ENCODE measurements at regions not wholly inside any gene's neighbourhood (a gene's known extent, or its start where the extent isn't known, plus 50 kb on each side); places are given as distances from the start of the nearest gene placed in this dataset.
"Not testable (repeated sequence)": the region's sequence is repeated elsewhere in the genome, so short reads cannot be mapped to it uniquely, and the experiment has no call there.

DNA sequence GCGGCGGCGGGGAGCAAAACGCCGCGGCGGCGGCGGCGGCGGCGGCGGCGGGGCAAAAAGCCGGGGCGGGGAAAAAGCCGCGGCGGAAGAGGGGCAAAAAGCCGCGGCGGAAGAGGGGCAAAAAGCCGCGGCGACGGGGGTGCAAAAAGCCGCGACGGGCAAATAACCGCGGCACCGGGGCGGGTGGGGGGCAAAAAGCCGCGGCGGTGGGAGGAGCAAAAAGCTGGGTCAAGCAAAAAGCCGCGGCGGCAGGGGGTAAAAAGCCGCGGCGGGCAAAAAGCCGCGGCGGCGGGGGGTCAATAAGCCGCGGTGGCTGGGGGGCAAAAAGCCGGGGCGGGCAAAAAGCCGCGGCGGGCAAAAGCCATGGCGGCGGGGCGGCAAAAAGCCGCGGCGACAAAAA lies 1633.2 kb downstream of the RPIA start:
- TF ChIP-seq, protein P1, sequence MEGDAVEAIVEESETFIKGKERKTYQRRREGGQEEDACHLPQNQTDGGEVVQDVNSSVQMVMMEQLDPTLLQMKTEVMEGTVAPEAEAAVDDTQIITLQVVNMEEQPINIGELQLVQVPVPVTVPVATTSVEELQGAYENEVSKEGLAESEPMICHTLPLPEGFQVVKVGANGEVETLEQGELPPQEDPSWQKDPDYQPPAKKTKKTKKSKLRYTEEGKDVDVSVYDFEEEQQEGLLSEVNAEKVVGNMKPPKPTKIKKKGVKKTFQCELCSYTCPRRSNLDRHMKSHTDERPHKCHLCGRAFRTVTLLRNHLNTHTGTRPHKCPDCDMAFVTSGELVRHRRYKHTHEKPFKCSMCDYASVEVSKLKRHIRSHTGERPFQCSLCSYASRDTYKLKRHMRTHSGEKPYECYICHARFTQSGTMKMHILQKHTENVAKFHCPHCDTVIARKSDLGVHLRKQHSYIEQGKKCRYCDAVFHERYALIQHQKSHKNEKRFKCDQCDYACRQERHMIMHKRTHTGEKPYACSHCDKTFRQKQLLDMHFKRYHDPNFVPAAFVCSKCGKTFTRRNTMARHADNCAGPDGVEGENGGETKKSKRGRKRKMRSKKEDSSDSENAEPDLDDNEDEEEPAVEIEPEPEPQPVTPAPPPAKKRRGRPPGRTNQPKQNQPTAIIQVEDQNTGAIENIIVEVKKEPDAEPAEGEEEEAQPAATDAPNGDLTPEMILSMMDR (IDR thresholded peaks at IDR 0.05) = not testable (repeated sequence)
- not testable (repeated sequence) for TF ChIP-seq POLR2AphosphoS5 (IDR thresholded peaks at IDR 0.05)
